GM18505 (cell line): ENCODE measurements at regions not wholly inside any gene's neighbourhood (a gene's known extent, or its start where the extent isn't known, plus 50 kb on each side); places are given as distances from the start of the nearest gene placed in this dataset.
"Not testable (repeated sequence)": the region's sequence is repeated elsewhere in the genome, so short reads cannot be mapped to it uniquely, and the experiment has no call there.

Source experiments
- ATAC-seq: cut with Tn5 transposase; IDR thresholded peaks from one replicate; pipeline ENCODE4 v1.9.1; 2021; ENCODE audit not compliant: unreplicated experiment
- POLR2A ChIP-seq: IDR thresholded peaks from 4 replicates; pipeline ENCODE4 v1.6.1; 2011; ENCODE audit warnings: borderline replicate concordance; ENCODE audit not compliant: insufficient read depth, insufficient read length; ENCODE audit errors: extremely low read depth

- no peak for TF ChIP-seq POLR2A
- ATAC-seq: no peak
Observed at GRCh38 chr9:104280711-104281110, 186.6 kb downstream of the SMC2 start.

DNA sequence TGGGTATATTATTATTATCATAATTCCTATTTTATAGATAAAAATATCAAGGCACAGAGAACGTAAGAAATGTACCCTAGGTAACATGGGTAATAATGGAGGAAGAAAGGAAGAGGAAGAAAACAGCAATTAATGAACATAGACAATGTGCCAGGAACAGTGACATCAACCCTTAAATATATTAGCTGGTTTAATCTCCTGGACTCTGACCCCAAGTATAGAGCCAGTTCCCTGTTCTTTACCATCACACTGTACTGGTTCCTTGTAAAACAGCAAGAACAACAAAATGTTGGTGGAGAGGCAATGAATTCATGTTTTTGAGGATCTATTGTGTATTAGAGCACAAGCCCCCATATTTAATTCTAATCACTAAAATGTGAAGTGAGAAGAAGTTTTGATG, 192.1 kb downstream of the SMC2 start:
- no peak for ATAC-seq

DNA sequence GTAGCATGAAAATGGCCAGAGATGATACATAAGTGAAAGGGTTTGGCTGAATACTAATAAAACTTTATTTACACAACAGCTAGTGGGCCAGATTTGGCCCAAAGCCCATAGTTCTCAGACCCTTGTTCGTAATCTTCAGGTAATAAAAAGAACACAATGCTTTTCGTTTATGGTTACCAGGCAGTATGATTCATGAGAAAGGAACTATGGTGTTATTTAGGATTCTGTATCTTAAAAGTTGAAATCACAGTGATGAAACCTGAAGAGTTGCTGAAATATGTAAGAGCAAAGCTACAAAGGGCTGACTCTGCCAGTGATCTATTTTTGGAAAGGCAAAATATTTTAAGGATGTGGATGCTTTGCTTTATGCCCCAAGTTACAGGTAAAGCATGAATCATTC, 192.7 kb downstream of the SMC2 start:
- TF ChIP-seq POLR2A: no peak
- no peak for ATAC-seq

More for the DNA sequence above, 192.1 kb downstream of the SMC2 start:
- TF ChIP-seq POLR2A: no peak

- no peak for TF ChIP-seq POLR2A
- ATAC-seq: no peak
Observed at GRCh38 chr9:104287253-104287878, 193.3 kb downstream of the SMC2 start.

GRCh38 chr9:104293877-104294276, 199.8 kb downstream of the SMC2 start:
- ATAC-seq: no peak

GRCh38 chr9:104300124-104300523, 203.9 kb upstream of the OR13F1 start:
- TF ChIP-seq POLR2A: no peak
- no peak for ATAC-seq

More at GRCh38 chr9:104293877-104294276, 199.8 kb downstream of the SMC2 start:
- TF ChIP-seq POLR2A: no peak

GRCh38 chr9:104301755-104302154, 202.3 kb upstream of the OR13F1 start:
- no peak for ATAC-seq
- TF ChIP-seq POLR2A: no peak

GRCh38 chr9:104302775-104303174, 201.3 kb upstream of the OR13F1 start:
- no peak for ATAC-seq
- no peak for TF ChIP-seq POLR2A

GRCh38 chr9:104304925-104305324, 199.1 kb upstream of the OR13F1 start:
- TF ChIP-seq POLR2A: no peak
- no peak for ATAC-seq

- TF ChIP-seq POLR2A: no peak
- ATAC-seq: no peak
Observed at GRCh38 chr9:104313396-104314110, 190.5 kb upstream of the OR13F1 start.

DNA sequence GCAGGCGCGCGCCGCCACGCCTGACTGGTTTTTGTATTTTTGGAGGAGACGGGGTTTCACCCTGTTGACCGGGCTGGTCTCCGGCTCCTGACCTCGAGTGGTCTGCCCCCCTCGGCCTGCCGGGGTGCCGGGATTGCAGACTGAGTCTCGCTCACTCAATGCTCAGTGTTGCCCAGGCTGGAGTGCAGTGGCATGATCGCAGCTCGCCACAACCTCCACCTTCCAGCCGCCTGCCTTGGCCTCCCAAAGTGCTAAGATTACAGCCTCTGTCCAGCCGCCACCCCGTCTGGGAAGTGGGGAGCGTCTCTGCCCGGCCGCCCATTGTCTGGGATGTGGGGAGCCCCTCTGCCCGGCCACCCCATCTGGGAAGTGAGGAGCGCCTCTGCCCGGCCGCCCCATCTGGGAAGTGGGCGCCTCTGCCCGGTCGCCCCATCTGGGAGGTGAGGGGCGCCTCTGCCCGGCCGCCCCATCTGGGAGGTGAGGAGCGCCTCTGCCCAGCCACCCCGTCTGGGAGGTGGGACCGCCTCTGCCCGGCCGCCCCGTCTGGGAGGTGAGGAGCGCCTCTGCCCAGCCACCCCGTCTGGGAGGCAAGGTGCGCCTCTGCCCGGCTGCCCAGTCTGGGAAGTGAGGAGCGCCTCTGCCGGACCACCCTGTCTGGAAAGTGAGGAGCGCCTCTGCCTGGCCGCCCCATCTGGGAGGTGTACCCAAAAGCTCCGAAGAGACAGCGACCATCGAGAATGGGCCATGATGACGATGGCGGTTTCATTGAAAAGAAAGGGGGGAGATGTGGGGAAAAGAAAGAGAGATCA, 187.7 kb upstream of the OR13F1 start:
- not testable (repeated sequence) for ATAC-seq

- no peak for ATAC-seq
- no peak for TF ChIP-seq POLR2A
Observed at GRCh38 chr9:104319198-104319597, 184.9 kb upstream of the OR13F1 start.

DNA sequence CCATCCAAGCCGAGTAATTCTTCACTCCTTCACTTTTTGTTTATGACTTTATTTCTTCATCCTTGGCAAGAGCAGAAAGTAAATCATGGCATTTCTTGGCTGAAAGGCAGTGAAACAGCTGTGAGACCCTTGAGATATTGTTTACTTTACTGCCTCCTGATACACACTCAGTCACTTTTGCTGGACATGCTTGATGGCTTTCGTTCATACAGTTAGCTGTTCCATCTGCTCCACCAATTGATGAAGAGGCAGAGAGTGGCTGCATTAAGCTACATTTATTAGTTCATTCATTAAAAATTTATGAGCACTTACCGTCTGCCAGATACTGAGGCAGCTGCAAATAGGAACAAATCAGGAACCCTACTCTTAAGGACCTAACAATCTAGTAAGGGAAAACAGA, 184.4 kb upstream of the OR13F1 start:
- no peak for TF ChIP-seq POLR2A
- ATAC-seq: no peak

GRCh38 chr9:104322596-104322995, 181.5 kb upstream of the OR13F1 start:
- no peak for TF ChIP-seq POLR2A
- ATAC-seq: no peak

- not testable (repeated sequence) for ATAC-seq
Observed at GRCh38 chr9:104323967-104324694, 179.9 kb upstream of the OR13F1 start.
